ENCODE measurements at regions not wholly inside any gene's neighbourhood (a gene's known extent, or its start where the extent isn't known, plus 50 kb on each side); places are given as distances from the start of the nearest gene placed in this dataset.
A peak's percentile ranks its signal among the peaks of the same experiment; 100 is the strongest.

DNA sequence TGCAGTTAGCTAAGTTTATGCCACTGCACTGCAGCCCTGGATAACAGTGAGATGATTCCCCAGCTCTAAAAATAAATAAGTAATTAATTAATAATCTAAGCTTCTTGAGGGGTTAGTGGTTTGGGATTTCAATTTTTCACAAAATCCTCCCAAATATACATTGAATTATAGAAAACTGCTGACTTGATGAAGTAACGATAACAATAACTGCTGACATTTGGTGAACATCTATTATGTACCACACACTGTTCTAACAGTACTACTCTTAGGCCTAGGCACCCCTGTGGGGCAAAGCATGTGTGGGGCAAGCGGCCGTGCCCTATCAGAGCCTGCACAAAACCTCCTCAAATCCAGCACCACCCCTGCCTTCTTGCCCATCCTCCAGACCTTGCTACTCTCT, 245.8 kb upstream of the EPHA4 start:
- DNase-seq (ENCODE audit: low read depth) = no peak
- no peak for TF ChIP-seq CTCF (conservative IDR thresholded peaks at IDR 0.05; ENCODE audit: control insufficient read depth, insufficient read depth, low read depth, low read length)
- no peak overlapping the region for H3K4me3 ChIP-seq (ENCODE audit: control insufficient read depth, low read depth, low read length)

GRCh38 chr2:221817052-221817451, 244.9 kb upstream of the EPHA4 start:
- DNase-seq (ENCODE audit: low read depth) = peak; percentile 52
- no peak for TF ChIP-seq CTCF (conservative IDR thresholded peaks at IDR 0.05; ENCODE audit: control insufficient read depth, insufficient read depth, low read depth, low read length)
- H3K4me3 ChIP-seq (ENCODE audit: control insufficient read depth, low read depth, low read length) = no peak overlapping the region

DNA sequence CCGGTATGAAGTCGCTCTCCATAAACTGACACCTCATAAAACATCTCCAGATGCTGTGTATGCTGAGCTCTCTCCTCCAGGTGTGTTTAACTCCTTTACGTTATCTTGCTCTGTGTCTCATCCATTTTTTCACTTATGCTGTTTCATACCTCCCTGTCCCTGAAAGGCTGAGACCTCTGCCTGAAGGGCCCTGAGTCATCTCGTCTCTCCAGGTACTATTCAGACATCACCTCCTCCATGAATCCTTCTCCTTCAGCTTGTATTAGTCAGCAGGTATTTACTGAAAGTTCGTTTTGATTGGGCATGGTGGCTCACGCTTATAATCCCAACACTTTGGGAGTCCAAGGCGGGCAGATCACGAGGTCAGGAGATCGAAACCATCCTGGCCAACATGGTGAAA, 244.5 kb upstream of the EPHA4 start:
- DNase-seq (ENCODE audit: low read depth) = no peak
- no peak overlapping the region for H3K4me3 ChIP-seq (ENCODE audit: control insufficient read depth, low read depth, low read length)
- TF ChIP-seq CTCF (conservative IDR thresholded peaks at IDR 0.05; ENCODE audit: control insufficient read depth, insufficient read depth, low read depth, low read length) = no peak

DNA sequence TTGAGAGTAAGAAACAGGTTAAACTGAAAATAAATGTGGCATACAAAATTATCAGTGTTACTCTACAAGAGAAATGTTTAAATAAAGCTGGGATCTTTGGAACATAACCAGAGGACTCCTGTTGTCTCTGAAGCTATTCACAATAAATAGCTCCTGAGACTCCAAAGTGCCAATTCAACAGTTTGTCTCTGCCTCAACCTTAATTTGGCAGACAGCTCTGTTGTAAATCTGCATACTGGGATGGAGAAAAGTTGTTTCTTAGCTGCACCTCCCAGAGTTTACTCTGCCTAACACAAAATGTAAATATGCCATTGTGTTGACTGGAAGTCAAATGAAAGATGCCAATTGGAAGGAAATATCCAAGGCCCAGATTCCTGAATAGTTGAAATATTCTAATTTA, 238.5 kb upstream of the EPHA4 start:
- DNase-seq (ENCODE audit: low read depth) = no peak
- H3K4me3 ChIP-seq (ENCODE audit: control insufficient read depth, low read depth, low read length) = no peak overlapping the region
- TF ChIP-seq CTCF (conservative IDR thresholded peaks at IDR 0.05; ENCODE audit: control insufficient read depth, insufficient read depth, low read depth, low read length) = no peak

- TF ChIP-seq CTCF (conservative IDR thresholded peaks at IDR 0.05; ENCODE audit: control insufficient read depth, insufficient read depth, low read depth, low read length) = no peak
- no peak overlapping the region for H3K4me3 ChIP-seq (ENCODE audit: control insufficient read depth, low read depth, low read length)
- DNase-seq (ENCODE audit: low read depth) = no peak
Observed at GRCh38 chr2:221810245-221810644, 238.1 kb upstream of the EPHA4 start.

- no peak overlapping the region for H3K4me3 ChIP-seq (ENCODE audit: control insufficient read depth, low read depth, low read length)
- no peak for DNase-seq (ENCODE audit: low read depth)
- TF ChIP-seq CTCF (conservative IDR thresholded peaks at IDR 0.05; ENCODE audit: control insufficient read depth, insufficient read depth, low read depth, low read length) = no peak
Observed at GRCh38 chr2:221808488-221808887, 236.4 kb upstream of the EPHA4 start.

DNA sequence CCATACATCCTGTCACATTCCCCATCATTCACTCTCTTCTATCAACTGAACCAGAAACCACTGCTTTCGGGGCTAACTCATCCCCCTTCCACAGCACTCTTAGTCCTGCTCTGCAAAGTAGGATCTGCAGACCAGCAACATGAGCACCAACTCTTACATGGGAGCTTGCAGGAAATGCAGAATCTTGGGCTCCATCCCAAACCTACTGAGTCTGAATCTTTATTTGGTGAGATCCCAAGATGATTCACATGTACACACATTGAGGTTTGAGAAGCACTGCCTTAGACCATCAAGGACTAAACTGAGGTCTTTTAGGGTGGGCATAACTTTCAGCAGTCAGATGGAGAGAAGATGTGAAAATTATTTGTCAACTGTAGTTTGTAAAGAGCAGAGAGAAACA, 235.6 kb upstream of the EPHA4 start:
- no peak for TF ChIP-seq CTCF (conservative IDR thresholded peaks at IDR 0.05; ENCODE audit: control insufficient read depth, insufficient read depth, low read depth, low read length)
- H3K4me3 ChIP-seq (ENCODE audit: control insufficient read depth, low read depth, low read length) = no peak overlapping the region
- peak; percentile 34 for DNase-seq (ENCODE audit: low read depth)
